ES-I3 (cell line): ENCODE measurements at regions not wholly inside any gene's neighbourhood (a gene's known extent, or its start where the extent isn't known, plus 50 kb on each side); places are given as distances from the start of the nearest gene placed in this dataset.

ENCODE experiments used
- H3K36me3 ChIP-seq: 2 replicates; pipeline ENCODE4 v1.6.1; 2013; ENCODE audit warnings: mild to moderate bottlenecking, low read length, control low read depth, moderate library complexity; ENCODE audit not compliant: insufficient read depth
- H3K4me1 ChIP-seq: 2 replicates; pipeline ENCODE4 v1.6.1; 2013; ENCODE audit warnings: mild to moderate bottlenecking, control low read depth, low read length; ENCODE audit not compliant: insufficient read depth
- H3K9ac ChIP-seq: 2 replicates; pipeline ENCODE4 v1.6.1; 2013; ENCODE audit warnings: low read depth, mild to moderate bottlenecking, low read length, moderate library complexity
- H3K9me3 ChIP-seq: 2 replicates; pipeline ENCODE4 v1.6.1; 2013; ENCODE audit warnings: mild to moderate bottlenecking, low read length, moderate library complexity; ENCODE audit not compliant: control insufficient read depth, insufficient read depth

GRCh38 chr21:23438081-23438480 is 2169.2 kb downstream of the MRPL39 start:
- Histone ChIP-seq H3K36me3 (no peaks in the 10 kb centered on the region), H3K9ac (no peak overlapping the region), H3K4me1 (no peaks in the 10 kb centered on the region), H3K9me3 (no peaks in the 10 kb centered on the region)

- Histone ChIP-seq H3K9me3 (no peaks in the 10 kb centered on the region), H3K4me1 (no peaks in the 10 kb centered on the region), H3K36me3 (no peaks in the 10 kb centered on the region), H3K9ac (no peak overlapping the region)
Measured at GRCh38 chr21:23402929-23403520, 2204.3 kb downstream of the MRPL39 start.

GRCh38 chr21:23401278-23401677 is 2206.0 kb downstream of the MRPL39 start:
- Histone ChIP-seq H3K36me3 (no peaks in the 10 kb centered on the region), H3K4me1 (no peaks in the 10 kb centered on the region), H3K9ac (no peak overlapping the region), H3K9me3 (no peaks in the 10 kb centered on the region)

GRCh38 chr21:23398726-23399125 is 2208.6 kb downstream of the MRPL39 start:
- no peaks in the 10 kb centered on the region for H3K36me3 ChIP-seq
- no peaks in the 10 kb centered on the region for H3K4me1 ChIP-seq
- no peaks in the 10 kb centered on the region; the same call in 1 of the 2 replicates for H3K9me3 ChIP-seq
- H3K9ac ChIP-seq: no peak overlapping the region

GRCh38 chr21:23394458-23394857 is 2212.8 kb downstream of the MRPL39 start:
- H3K9me3 ChIP-seq: no peaks in the 10 kb centered on the region; the same call in 1 of the 2 replicates

GRCh38 chr21:23384679-23385078 is 2222.6 kb downstream of the MRPL39 start:
- no peaks in the 10 kb centered on the region for H3K36me3 ChIP-seq
- H3K4me1 ChIP-seq: no peaks in the 10 kb centered on the region
- H3K9ac ChIP-seq: no peak overlapping the region
- H3K9me3 ChIP-seq: no peaks in the 10 kb centered on the region; the same call in 1 of the 2 replicates

More at GRCh38 chr21:23394458-23394857, 2212.8 kb downstream of the MRPL39 start:
- H3K9ac ChIP-seq: no peak overlapping the region
- no peaks in the 10 kb centered on the region for H3K36me3 ChIP-seq
- H3K4me1 ChIP-seq: no peaks in the 10 kb centered on the region

- Histone ChIP-seq H3K9me3 (peaks cover 3% of the 10 kb centered on the region; the same call in 1 of the 2 replicates), H3K9ac (no peak overlapping the region), H3K4me1 (no peaks in the 10 kb centered on the region), H3K36me3 (no peaks in the 10 kb centered on the region)
Measured at GRCh38 chr21:23374155-23374554, 2233.1 kb downstream of the MRPL39 start.

- Histone ChIP-seq H3K36me3 (no peaks in the 10 kb centered on the region), H3K9ac (no peak overlapping the region), H3K9me3 (no peaks in the 10 kb centered on the region; the same call in 1 of the 2 replicates), H3K4me1 (no peaks in the 10 kb centered on the region)
Measured at GRCh38 chr21:23356905-23357304, 2250.4 kb downstream of the MRPL39 start.

GRCh38 chr21:23316190-23316589 is 2291.1 kb downstream of the MRPL39 start:
- Histone ChIP-seq H3K4me1 (no peaks in the 10 kb centered on the region), H3K9ac (no peak overlapping the region), H3K36me3 (no peaks in the 10 kb centered on the region), H3K9me3 (no peaks in the 10 kb centered on the region)

GRCh38 chr21:23308741-23309140 is 2298.5 kb downstream of the MRPL39 start:
- no peak overlapping the region for H3K9ac ChIP-seq
- no peaks in the 10 kb centered on the region for H3K4me1 ChIP-seq
- H3K36me3 ChIP-seq: no peaks in the 10 kb centered on the region
- H3K9me3 ChIP-seq: no peaks in the 10 kb centered on the region

GRCh38 chr21:23307065-23307464 is 2300.2 kb downstream of the MRPL39 start:
- no peaks in the 10 kb centered on the region for H3K4me1 ChIP-seq
- H3K36me3 ChIP-seq: no peaks in the 10 kb centered on the region
- H3K9me3 ChIP-seq: no peaks in the 10 kb centered on the region
- H3K9ac ChIP-seq: no peak overlapping the region

- peaks cover 2% of the 10 kb centered on the region; the same call in 1 of the 2 replicates for H3K9me3 ChIP-seq
- no peaks in the 10 kb centered on the region for H3K4me1 ChIP-seq
- H3K36me3 ChIP-seq: no peaks in the 10 kb centered on the region
- no peak overlapping the region for H3K9ac ChIP-seq
Measured at GRCh38 chr21:23292292-23292691, 2294.1 kb downstream of the NCAM2 start.

GRCh38 chr21:23281917-23282316 is 2283.7 kb downstream of the NCAM2 start:
- Histone ChIP-seq H3K4me1 (no peaks in the 10 kb centered on the region), H3K36me3 (no peaks in the 10 kb centered on the region), H3K9ac (no peak overlapping the region), H3K9me3 (no peaks in the 10 kb centered on the region)

- H3K9ac ChIP-seq: no peak overlapping the region
- no peaks in the 10 kb centered on the region for H3K36me3 ChIP-seq
- H3K4me1 ChIP-seq: peaks cover 12% of the 10 kb centered on the region
- no peaks in the 10 kb centered on the region for H3K9me3 ChIP-seq
Measured at GRCh38 chr21:23249760-23250159, 2251.6 kb downstream of the NCAM2 start.

GRCh38 chr21:23247334-23247733 is 2249.1 kb downstream of the NCAM2 start:
- H3K4me1 ChIP-seq: peaks cover 12% of the 10 kb centered on the region
- no peaks in the 10 kb centered on the region for H3K9me3 ChIP-seq
- H3K9ac ChIP-seq: no peak overlapping the region
- H3K36me3 ChIP-seq: no peaks in the 10 kb centered on the region
